ENCODE measurements at regions not wholly inside any gene's neighbourhood (a gene's known extent, or its start where the extent isn't known, plus 50 kb on each side); places are given as distances from the start of the nearest gene placed in this dataset.

GRCh38 chr7:125563964-125564529, 634.4 kb upstream of the POT1 start:
- DNase-seq = no peak
- ATAC-seq = no peak

GRCh38 chr7:125563557-125563956, 633.9 kb upstream of the POT1 start:
- DNase-seq (no peak), ATAC-seq (no peak)

- ATAC-seq (no peak), DNase-seq (no peak)
Measured at GRCh38 chr7:125561006-125561405, 631.4 kb upstream of the POT1 start.

GRCh38 chr7:125559921-125560320, 630.3 kb upstream of the POT1 start:
- ATAC-seq (no peak), DNase-seq (no peak)

- DNase-seq (no peak), ATAC-seq (no peak)
Measured at GRCh38 chr7:125555916-125556315, 626.3 kb upstream of the POT1 start.

- DNase-seq (no peak), ATAC-seq (no peak)
Measured at GRCh38 chr7:125551008-125551407, 621.4 kb upstream of the POT1 start.

GRCh38 chr7:125547505-125547904, 617.9 kb upstream of the POT1 start:
- DNase-seq (no peak), ATAC-seq (no peak)

GRCh38 chr7:125530553-125530952, 600.9 kb upstream of the POT1 start:
- DNase-seq = no peak
- no peak for ATAC-seq

- DNase-seq (no peak), ATAC-seq (no peak)
Measured at GRCh38 chr7:125529249-125529648, 599.6 kb upstream of the POT1 start.

GRCh38 chr7:125526958-125527357, 597.3 kb upstream of the POT1 start:
- DNase-seq (no peak), ATAC-seq (no peak)

GRCh38 chr7:125526092-125526491, 596.5 kb upstream of the POT1 start:
- ATAC-seq (no peak), DNase-seq (no peak)

GRCh38 chr7:125516194-125516593, 586.6 kb upstream of the POT1 start:
- DNase-seq (no peak), ATAC-seq (no peak)

- no peak for ATAC-seq
- no peak for DNase-seq
Measured at GRCh38 chr7:125512373-125512772, 582.7 kb upstream of the POT1 start.

GRCh38 chr7:125511310-125511709, 581.7 kb upstream of the POT1 start:
- ATAC-seq (no peak), DNase-seq (no peak)

- ATAC-seq (no peak), DNase-seq (no peak)
Measured at GRCh38 chr7:125506331-125506730, 576.7 kb upstream of the POT1 start.

- no peak for ATAC-seq
- no peak for DNase-seq
Measured at GRCh38 chr7:125504848-125505247, 575.2 kb upstream of the POT1 start.

GRCh38 chr7:125495997-125496396, 566.4 kb upstream of the POT1 start:
- ATAC-seq (no peak), DNase-seq (no peak)

- no peak for DNase-seq
Measured at GRCh38 chr7:125492521-125492920, 562.9 kb upstream of the POT1 start.

GRCh38 chr7:125491137-125491536, 561.5 kb upstream of the POT1 start:
- ATAC-seq (no peak), DNase-seq (no peak)

More at GRCh38 chr7:125492521-125492920, 562.9 kb upstream of the POT1 start:
- no peak for ATAC-seq

GRCh38 chr7:125490167-125490566, 560.5 kb upstream of the POT1 start:
- DNase-seq (no peak), ATAC-seq (no peak)

GRCh38 chr7:125485223-125485622, 555.6 kb upstream of the POT1 start:
- DNase-seq (no peak), ATAC-seq (no peak)

- no peak for ATAC-seq
- DNase-seq = no peak
Measured at GRCh38 chr7:125484755-125485154, 555.1 kb upstream of the POT1 start.

- DNase-seq = no peak
- ATAC-seq = no peak
Measured at GRCh38 chr7:125481323-125481722, 551.7 kb upstream of the POT1 start.

- ATAC-seq = no peak
- no peak for DNase-seq
Measured at GRCh38 chr7:125480762-125481161, 551.1 kb upstream of the POT1 start.

- DNase-seq (no peak), ATAC-seq (no peak)
Measured at GRCh38 chr7:125468855-125469174, 539.2 kb upstream of the POT1 start.

Data from stimulated activated naive CD8-positive, alpha-beta T cell treated with anti-CD3 and anti-CD28 coated beads, Interleukin-15, Interleukin-2, amounts not matched to agents 100 U/mL and 50 U/mL, for 24 hours (primary cell).